ENCODE measurements at regions not wholly inside any gene's neighbourhood (a gene's known extent, or its start where the extent isn't known, plus 50 kb on each side); places are given as distances from the start of the nearest gene placed in this dataset.

DNA sequence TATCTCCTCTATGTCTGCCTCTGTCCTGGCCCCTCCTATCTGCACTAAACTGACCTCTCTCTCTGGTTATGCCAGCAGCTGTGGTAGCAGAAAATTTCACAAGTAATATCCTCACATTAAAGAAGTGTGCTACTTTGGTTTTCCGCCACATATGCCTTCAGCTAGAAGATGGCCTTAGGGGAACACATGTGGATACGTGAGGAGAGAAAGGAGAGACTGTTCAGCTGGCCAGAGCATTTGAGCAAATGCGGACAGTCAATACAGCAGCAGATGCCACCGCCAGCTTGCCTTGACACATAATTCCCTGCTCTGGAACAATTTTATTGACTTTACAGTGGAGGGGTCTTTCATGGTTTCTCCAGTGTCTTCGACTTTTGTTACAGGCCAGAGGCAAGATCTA is 434.6 kb downstream of the TAF11L14 start:
- H3K4me1 ChIP-seq (ENCODE audit: low read depth), result no peaks in the 10 kb centered on the region
- H3K27me3 ChIP-seq, result no peaks in the 10 kb centered on the region
- no peak for DNase-seq (ENCODE audit: low read depth in 1 of 2, low spot score in 1 of 2)
- TF ChIP-seq, protein P1, sequence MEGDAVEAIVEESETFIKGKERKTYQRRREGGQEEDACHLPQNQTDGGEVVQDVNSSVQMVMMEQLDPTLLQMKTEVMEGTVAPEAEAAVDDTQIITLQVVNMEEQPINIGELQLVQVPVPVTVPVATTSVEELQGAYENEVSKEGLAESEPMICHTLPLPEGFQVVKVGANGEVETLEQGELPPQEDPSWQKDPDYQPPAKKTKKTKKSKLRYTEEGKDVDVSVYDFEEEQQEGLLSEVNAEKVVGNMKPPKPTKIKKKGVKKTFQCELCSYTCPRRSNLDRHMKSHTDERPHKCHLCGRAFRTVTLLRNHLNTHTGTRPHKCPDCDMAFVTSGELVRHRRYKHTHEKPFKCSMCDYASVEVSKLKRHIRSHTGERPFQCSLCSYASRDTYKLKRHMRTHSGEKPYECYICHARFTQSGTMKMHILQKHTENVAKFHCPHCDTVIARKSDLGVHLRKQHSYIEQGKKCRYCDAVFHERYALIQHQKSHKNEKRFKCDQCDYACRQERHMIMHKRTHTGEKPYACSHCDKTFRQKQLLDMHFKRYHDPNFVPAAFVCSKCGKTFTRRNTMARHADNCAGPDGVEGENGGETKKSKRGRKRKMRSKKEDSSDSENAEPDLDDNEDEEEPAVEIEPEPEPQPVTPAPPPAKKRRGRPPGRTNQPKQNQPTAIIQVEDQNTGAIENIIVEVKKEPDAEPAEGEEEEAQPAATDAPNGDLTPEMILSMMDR (IDR thresholded peaks at IDR 0.05; ENCODE audit: low read depth, low read length), result no peak
- no peaks in the 10 kb centered on the region for H3K36me3 ChIP-seq
- no peak overlapping the region for H3K27ac ChIP-seq
- no peaks in the 10 kb centered on the region for H3K9me3 ChIP-seq (ENCODE audit: low read depth)
- no peak overlapping the region for H3K4me3 ChIP-seq

- TF ChIP-seq, protein P1 (IDR thresholded peaks at IDR 0.05; ENCODE audit: low read depth, low read length), result no peak
- no peak overlapping the region for H3K4me3 ChIP-seq
- H3K4me1 ChIP-seq (ENCODE audit: low read depth), result no peaks in the 10 kb centered on the region
- no peaks in the 10 kb centered on the region for H3K9me3 ChIP-seq (ENCODE audit: low read depth)
- no peak for DNase-seq (ENCODE audit: low read depth in 1 of 2, low spot score in 1 of 2)
- H3K36me3 ChIP-seq, result no peaks in the 10 kb centered on the region
- no peaks in the 10 kb centered on the region for H3K27me3 ChIP-seq
- H3K27ac ChIP-seq, result no peak overlapping the region
These were observed 435.5 kb downstream of the TAF11L14 start for GRCh38 chr5:18069790-18070189.

DNA sequence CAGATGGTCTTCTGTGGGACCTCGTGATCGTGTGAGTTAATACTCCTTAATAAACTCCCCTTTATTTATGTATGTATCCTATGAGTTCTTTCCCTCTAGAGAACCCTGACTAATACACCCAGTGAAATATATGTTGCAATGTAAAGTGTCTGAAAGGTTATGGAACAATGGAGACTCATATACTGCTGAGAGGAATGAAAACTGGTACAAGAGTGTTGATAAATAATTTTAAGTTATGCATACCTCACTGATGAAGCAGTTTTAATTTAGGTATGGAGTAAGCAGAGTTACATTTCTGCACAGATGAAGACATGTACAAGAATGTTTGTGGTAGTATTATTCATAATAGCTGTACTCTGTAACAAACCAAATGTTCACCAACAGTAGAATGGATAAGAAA is 438.3 kb downstream of the TAF11L14 start:
- Histone ChIP-seq H3K4me1 (ENCODE audit: low read depth) (no peaks in the 10 kb centered on the region), H3K27me3 (no peaks in the 10 kb centered on the region), H3K9me3 (ENCODE audit: low read depth) (no peaks in the 10 kb centered on the region), H3K27ac (no peak overlapping the region), H3K36me3 (no peaks in the 10 kb centered on the region), H3K4me3 (no peak overlapping the region)
- DNase-seq (ENCODE audit: low read depth in 1 of 2, low spot score in 1 of 2), result no peak
- TF ChIP-seq, protein P1 (IDR thresholded peaks at IDR 0.05; ENCODE audit: low read depth, low read length), result no peak

- H3K27me3 ChIP-seq, result no peaks in the 10 kb centered on the region
- no peak overlapping the region for H3K27ac ChIP-seq
- TF ChIP-seq, protein P1 (IDR thresholded peaks at IDR 0.05; ENCODE audit: low read depth, low read length), result no peak
- H3K9me3 ChIP-seq (ENCODE audit: low read depth), result no peaks in the 10 kb centered on the region
- no peaks in the 10 kb centered on the region for H3K4me1 ChIP-seq (ENCODE audit: low read depth)
- DNase-seq (ENCODE audit: low read depth in 1 of 2, low spot score in 1 of 2), result no peak
- no peak overlapping the region for H3K4me3 ChIP-seq
- no peaks in the 10 kb centered on the region for H3K36me3 ChIP-seq
These were observed 440.7 kb downstream of the TAF11L14 start for GRCh38 chr5:18074961-18075360.

- Histone ChIP-seq H3K4me3 (no peak overlapping the region), H3K36me3 (no peaks in the 10 kb centered on the region), H3K4me1 (ENCODE audit: low read depth) (no peaks in the 10 kb centered on the region), H3K27me3 (no peaks in the 10 kb centered on the region), H3K27ac (no peak overlapping the region), H3K9me3 (ENCODE audit: low read depth) (no peaks in the 10 kb centered on the region)
- no peak for DNase-seq (ENCODE audit: low read depth in 1 of 2, low spot score in 1 of 2)
- TF ChIP-seq, protein P1 (IDR thresholded peaks at IDR 0.05; ENCODE audit: low read depth, low read length), result no peak
These were observed 443.9 kb downstream of the TAF11L14 start for GRCh38 chr5:18078157-18078556.

DNA sequence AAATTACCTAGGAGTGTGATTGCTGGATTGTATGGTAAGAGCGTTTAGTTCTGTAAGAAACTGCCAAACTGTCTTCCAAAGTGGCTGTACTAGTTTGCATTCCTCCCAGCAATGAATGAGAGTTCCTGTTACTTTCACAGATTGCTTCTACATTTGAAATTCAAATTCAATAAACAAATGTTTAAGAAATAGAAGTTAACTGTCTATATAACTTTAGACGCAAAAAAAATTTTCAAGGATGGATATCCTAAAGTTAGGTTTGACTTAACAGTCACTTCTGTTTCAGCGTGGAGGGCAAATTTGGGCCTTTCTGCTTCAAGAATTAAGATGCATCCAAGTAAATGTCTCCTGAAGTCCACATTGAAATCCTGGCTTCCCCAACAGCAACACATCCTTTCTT is 445.6 kb downstream of the TAF11L14 start:
- DNase-seq (ENCODE audit: low read depth in 1 of 2, low spot score in 1 of 2), result no peak
- no peak overlapping the region for H3K4me3 ChIP-seq
- TF ChIP-seq, protein P1 (IDR thresholded peaks at IDR 0.05; ENCODE audit: low read depth, low read length), result no peak

More for the DNA sequence above, 445.6 kb downstream of the TAF11L14 start:
- no peaks in the 10 kb centered on the region for H3K27me3 ChIP-seq
- no peak overlapping the region for H3K27ac ChIP-seq
- no peaks in the 10 kb centered on the region for H3K4me1 ChIP-seq (ENCODE audit: low read depth)
- H3K9me3 ChIP-seq (ENCODE audit: low read depth), result no peaks in the 10 kb centered on the region
- H3K36me3 ChIP-seq, result no peaks in the 10 kb centered on the region

Measured in cardiac muscle cell (in vitro differentiated cells and primary cell).